Stimulated activated naive B cell treated with anti-CD40 and anti-IgM and Interleukin-4, amounts not matched to agents 10 μg/mL and 1 μg/mL and 100 μg/mL, for 72 hours (primary cell): ENCODE measurements at regions not wholly inside any gene's neighbourhood (a gene's known extent, or its start where the extent isn't known, plus 50 kb on each side); places are given as distances from the start of the nearest gene placed in this dataset.
"Not testable (repeated sequence)": the region's sequence is repeated elsewhere in the genome, so short reads cannot be mapped to it uniquely, and the experiment has no call there.

Source experiments
- ATAC-seq, 2 donors: fragments of 150-1000 bp; cut with Tn5 transposase; replicated peaks; 2 replicates each; pipeline ENCODE4 v1.10.0; 2021; ENCODE audit warnings: moderate library complexity in 1 of 2
- DNase-seq: peaks from one replicate; pipeline ENCODE4 v3.0.0; 2021
- H3K27ac Mint-ChIP-seq: one replicate; pipeline ENCODE4 v1.8.0; 2022; ENCODE audit warnings: mild to moderate bottlenecking, mixed read lengths
- H3K27me3 Mint-ChIP-seq, 2 donors: one replicate each; pipeline ENCODE4 v1.8.0; 2022; ENCODE audit warnings: mixed read lengths in 2 of 2
- H3K36me3 Mint-ChIP-seq, 2 donors: one replicate each; pipeline ENCODE4 v1.8.0; 2022; ENCODE audit warnings: mixed read lengths in 2 of 2, mild to moderate bottlenecking in 1 of 2
- H3K4me1 Mint-ChIP-seq, 2 donors: one replicate each; pipeline ENCODE4 v1.8.0; 2022; ENCODE audit warnings: mixed read lengths in 2 of 2, mild to moderate bottlenecking in 1 of 2
- H3K4me3 Mint-ChIP-seq, 2 donors: one replicate each; pipeline ENCODE4 v1.8.0; 2022; ENCODE audit warnings: mild to moderate bottlenecking in 2 of 2, mixed read lengths in 2 of 2, moderate library complexity in 1 of 2
- H3K9me3 Mint-ChIP-seq, 2 donors: one replicate each; pipeline ENCODE4 v1.8.0; 2022; ENCODE audit warnings: mixed read lengths in 2 of 2, mild to moderate bottlenecking in 1 of 2

DNA sequence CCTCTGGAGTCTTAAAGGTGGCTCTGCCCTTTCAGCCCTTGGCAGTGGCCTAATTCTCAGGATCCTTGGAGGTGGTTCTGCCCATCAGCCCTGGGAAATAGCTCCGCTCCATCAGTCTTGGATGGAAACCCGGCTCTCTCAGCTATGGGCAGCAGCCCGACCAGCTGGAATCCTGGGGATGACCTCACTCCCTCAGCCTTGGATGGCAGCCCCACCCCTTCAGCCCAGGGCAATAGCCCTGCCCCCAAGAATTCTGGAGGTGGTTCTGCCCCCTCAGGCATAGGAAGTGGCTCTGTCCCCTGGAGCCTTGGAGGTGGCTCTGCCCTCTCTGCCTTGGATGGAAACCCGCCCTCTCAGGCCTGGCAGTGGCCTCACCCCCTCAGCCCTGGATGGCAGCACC lies 127.7 kb downstream of the RBMX2 start:
- H3K27ac Mint-ChIP-seq = no peak overlapping the region
- H3K36me3 Mint-ChIP-seq = no peaks in the 10 kb centered on the region
- DNase-seq (no peak), ATAC-seq (no peak)
- H3K4me1 Mint-ChIP-seq = peaks cover 0 to 5% of the 10 kb centered on the region in 2 donors
- no peaks in the 10 kb centered on the region for H3K9me3 Mint-ChIP-seq
- H3K4me3 Mint-ChIP-seq = no peak overlapping the region
- peaks cover 0 to 3% of the 10 kb centered on the region in 2 donors for H3K27me3 Mint-ChIP-seq

DNA sequence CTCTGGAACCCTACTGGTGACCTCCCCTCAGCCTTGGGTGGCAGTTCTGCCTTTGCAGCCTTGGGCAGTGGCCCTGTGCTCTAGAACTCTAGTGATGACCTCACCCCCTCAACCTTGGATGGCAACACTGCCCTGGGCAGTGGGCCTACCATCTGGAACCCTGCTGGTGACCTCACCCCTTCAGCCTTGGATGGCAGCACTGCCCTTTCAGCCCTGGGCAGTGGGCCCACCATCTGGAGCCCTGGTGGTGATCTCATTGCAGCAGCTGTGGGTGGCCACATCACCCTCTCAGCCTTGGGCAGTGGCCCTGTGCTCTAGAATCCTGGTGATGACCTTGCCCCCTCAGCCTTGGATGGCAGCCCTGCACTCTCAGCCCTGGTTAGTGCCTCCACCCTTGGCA lies 129.3 kb downstream of the RBMX2 start:
- Mint-ChIP-seq H3K4me3 (no peak overlapping the region), H3K36me3 (no peaks in the 10 kb centered on the region), H3K9me3 (no peaks in the 10 kb centered on the region), H3K27me3 (no peaks in the 10 kb centered on the region), H3K27ac (no peak overlapping the region), H3K4me1 (peaks cover 0 to 5% of the 10 kb centered on the region in 2 donors)
- ATAC-seq = no peak
- DNase-seq = no peak

DNA sequence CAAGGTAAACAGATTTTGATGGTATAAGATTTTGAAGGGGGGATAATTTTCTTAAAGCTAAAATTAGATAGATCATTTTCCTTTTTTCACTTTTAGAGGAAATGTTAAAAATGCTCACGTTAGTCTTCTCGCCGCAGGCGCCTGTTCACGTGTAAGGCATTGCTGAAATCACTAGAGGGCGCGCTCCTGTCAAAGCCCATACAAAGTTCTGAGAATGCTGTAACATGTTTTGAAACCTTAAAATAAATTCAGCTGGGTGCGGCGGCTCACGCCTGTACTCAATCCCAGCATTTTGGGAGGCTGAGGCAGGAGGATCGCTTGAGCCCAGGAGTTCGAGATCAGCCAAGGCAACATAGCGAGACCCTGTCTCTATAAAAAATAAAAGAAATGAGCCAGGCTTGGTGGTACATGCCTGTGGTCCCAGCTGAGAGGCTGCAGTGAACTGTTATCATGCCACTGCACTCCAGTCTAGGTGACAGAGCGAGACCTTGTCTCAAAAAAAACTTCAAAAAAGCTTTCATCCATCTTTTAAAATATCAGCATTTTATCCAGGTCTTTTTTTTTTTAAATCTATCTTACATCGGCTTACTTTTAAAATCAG lies 138.0 kb downstream of the RBMX2 start:
- Mint-ChIP-seq H3K4me1 (no peaks in the 10 kb centered on the region), H3K4me3 (no peak overlapping the region), H3K36me3 (no peaks in the 10 kb centered on the region), H3K27me3 (peaks cover 0 to 11% of the 10 kb centered on the region in 2 donors), H3K9me3 (no peaks in the 10 kb centered on the region), H3K27ac (no peak overlapping the region)
- ATAC-seq = peak; percentile 60 to 61
- DNase-seq = peak; percentile 18

DNA sequence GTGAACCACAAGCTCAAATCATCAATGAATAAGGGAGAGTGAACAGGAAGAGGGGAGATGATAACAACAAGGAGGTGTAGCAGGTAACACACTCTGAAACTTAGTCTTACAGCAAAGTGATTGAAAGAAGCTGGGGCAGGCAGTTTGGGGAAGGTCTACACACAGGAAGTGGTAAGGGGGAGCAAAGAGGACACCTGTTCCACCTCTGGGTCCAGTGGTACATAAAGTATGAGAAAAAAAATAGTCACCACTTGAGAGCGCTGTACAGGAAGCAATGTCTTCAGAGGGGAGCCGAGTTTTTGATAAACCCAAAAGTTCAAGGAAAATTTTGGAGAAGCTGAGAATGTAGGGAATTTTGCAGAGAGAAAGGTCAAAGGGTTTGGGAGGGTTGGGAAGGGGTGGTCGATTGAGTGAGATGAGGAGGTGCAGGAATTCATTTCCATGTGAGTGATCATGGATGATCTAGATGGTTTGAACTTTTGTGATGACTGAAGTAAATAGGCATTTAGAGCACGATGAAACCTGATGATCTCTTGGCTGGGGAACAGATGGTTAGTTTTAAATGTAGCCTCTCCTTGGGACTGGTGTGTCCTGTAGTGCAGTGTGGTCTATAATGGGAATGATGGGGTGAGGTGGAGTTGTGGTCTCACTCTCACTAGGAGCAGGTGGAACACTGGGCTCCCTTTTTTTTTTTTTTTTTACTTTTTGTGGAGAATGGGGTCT lies 142.0 kb downstream of the RBMX2 start:
- no peaks in the 10 kb centered on the region for H3K9me3 Mint-ChIP-seq
- no peak overlapping the region for H3K27ac Mint-ChIP-seq
- no peak for ATAC-seq
- peaks cover 0 to 10% of the 10 kb centered on the region in 2 donors for H3K27me3 Mint-ChIP-seq
- DNase-seq = no peak
- H3K4me1 Mint-ChIP-seq = no peaks in the 10 kb centered on the region
- no peaks in the 10 kb centered on the region for H3K36me3 Mint-ChIP-seq
- H3K4me3 Mint-ChIP-seq = no peak overlapping the region

DNA sequence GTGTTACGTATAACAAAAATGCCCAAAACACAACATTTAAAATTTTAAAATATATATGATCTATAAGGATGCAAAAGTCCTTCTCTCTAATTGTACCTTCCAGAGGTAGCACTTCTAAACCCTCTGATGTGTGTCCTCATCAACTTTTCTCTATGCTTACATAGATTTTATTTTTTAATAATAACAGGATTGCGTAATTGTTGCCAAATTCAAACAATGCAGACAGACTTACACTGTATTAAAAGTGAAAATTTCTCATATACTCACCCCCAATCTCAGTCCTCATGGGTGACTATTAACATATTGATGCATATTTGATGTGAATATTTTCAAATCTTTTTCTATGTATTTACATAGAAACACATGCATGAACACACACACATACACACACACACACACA lies 144.0 kb downstream of the RBMX2 start:
- peaks cover 6 to 8% of the 10 kb centered on the region in 2 donors for H3K4me1 Mint-ChIP-seq
- DNase-seq (no peak), ATAC-seq (no peak)
- H3K9me3 Mint-ChIP-seq = no peaks in the 10 kb centered on the region
- H3K36me3 Mint-ChIP-seq = no peaks in the 10 kb centered on the region
- H3K27me3 Mint-ChIP-seq = peaks cover 0 to 7% of the 10 kb centered on the region in 2 donors
- H3K4me3 Mint-ChIP-seq = no peak overlapping the region
- no peak overlapping the region for H3K27ac Mint-ChIP-seq

DNA sequence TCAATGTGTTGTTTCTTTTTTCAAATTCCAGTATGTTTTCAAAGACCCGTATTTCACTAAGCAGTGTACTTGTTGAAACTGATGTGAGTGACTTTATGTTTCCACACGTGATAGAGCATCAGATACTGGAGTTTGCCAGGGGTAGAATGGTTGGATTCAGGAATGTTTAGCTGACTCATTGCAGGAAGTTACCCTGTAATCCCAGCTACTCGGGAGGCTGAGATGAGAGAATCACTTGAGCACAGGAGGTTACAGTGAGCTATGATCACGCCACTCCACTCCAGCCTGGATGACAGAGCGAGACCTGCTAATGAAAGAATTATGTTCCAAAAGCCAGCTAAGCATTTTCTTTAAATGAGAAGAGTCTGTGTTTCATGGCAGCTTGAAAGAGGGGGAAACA lies 147.6 kb downstream of the RBMX2 start:
- not testable (repeated sequence) for H3K4me3 Mint-ChIP-seq, H3K27me3 Mint-ChIP-seq, DNase-seq, ATAC-seq, H3K36me3 Mint-ChIP-seq, H3K9me3 Mint-ChIP-seq, H3K27ac Mint-ChIP-seq
- H3K4me1 Mint-ChIP-seq = peaks cover 20 to 35% of the 10 kb centered on the region in 2 donors

DNA sequence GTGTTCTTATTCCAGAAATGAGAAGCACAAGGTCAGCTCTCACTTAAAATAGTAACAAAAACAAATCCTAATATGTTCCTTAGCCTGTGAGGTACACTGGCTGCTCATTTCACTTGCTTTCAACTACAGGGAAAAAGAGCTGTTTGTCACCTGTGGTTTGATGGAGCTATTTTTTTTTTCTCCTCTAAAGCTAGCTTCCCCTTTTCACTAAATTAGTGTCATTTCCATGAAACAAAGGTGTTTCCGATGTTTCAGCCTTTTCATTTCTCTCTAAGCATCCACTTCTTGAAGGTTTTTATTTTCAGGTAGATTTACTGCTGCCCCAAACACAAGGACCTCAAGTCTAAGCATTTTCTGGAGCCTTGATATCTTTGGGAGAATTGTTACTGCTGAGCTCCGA lies 148.6 kb downstream of the RBMX2 start:
- Mint-ChIP-seq H3K27ac (no peak overlapping the region), H3K9me3 (no peaks in the 10 kb centered on the region), H3K27me3 (peaks cover 0 to 9% of the 10 kb centered on the region in 2 donors), H3K4me1 (peaks cover 20 to 35% of the 10 kb centered on the region in 2 donors), H3K4me3 (no peak overlapping the region), H3K36me3 (no peaks in the 10 kb centered on the region)
- DNase-seq = no peak
- ATAC-seq = no peak

DNA sequence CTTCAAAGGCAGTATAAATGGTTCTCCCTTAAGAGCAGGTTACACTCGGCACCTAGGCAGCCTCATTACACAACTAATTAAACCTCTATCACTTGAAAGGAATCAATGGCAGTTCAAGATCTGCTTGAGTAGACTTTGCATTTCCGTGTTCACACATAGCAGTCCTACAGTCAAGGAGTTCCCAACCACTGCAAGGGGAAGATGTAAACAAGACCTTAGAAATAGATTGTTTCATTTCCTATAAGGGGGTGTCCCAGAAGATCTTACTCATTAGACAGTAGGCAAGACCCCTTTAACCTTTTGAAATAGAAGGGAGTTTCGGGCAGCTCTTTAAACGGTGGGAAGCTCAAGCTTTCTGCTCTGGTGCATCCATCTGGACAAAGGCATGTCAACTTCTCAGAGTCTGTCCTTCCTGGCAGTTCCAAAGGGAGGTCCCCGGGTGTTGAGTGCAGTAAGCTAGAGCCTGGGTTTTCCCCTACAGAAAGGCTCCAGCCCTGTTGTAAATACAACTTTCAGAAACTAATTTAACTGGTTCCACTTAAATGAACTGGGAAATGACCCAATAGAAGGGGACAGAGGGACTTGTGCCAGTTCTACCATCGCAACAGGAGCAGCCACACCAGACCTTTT lies 150.8 kb downstream of the RBMX2 start:
- DNase-seq (peak; percentile 52), ATAC-seq (peak; percentile 90 to 93)
- no peaks in the 10 kb centered on the region for H3K36me3 Mint-ChIP-seq
- peaks cover 20 to 52% of the 10 kb centered on the region in 2 donors for H3K4me1 Mint-ChIP-seq
- no peak overlapping the region for H3K27ac Mint-ChIP-seq
- H3K4me3 Mint-ChIP-seq = no peak overlapping the region
- no peaks in the 10 kb centered on the region for H3K9me3 Mint-ChIP-seq
- H3K27me3 Mint-ChIP-seq = peaks cover 0 to 12% of the 10 kb centered on the region in 2 donors

DNA sequence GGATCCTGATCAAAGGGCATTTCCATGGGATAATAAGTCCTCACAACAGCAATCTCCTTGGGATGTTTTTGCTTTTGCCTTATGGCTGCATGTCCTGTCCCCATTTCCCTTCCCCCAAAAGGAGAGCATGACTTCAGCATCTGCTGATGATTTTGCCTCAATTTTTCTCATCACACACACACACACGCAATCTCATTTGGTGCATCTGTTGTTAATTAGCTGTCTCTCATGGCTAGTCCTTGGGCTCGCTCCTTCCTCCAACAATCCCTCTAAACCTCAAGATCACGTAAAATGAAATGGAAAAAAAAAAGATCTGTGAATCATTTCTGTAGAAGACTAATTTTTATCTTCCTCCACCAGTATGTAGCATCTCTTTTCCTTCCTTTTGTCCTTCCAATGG lies 153.6 kb downstream of the RBMX2 start:
- Mint-ChIP-seq H3K27ac (no peak overlapping the region), H3K9me3 (no peaks in the 10 kb centered on the region), H3K36me3 (no peaks in the 10 kb centered on the region), H3K27me3 (peaks cover 0 to 7% of the 10 kb centered on the region in 2 donors), H3K4me1 (peaks cover 15 to 49% of the 10 kb centered on the region in 2 donors), H3K4me3 (no peak overlapping the region)
- DNase-seq (no peak), ATAC-seq (no peak)

DNA sequence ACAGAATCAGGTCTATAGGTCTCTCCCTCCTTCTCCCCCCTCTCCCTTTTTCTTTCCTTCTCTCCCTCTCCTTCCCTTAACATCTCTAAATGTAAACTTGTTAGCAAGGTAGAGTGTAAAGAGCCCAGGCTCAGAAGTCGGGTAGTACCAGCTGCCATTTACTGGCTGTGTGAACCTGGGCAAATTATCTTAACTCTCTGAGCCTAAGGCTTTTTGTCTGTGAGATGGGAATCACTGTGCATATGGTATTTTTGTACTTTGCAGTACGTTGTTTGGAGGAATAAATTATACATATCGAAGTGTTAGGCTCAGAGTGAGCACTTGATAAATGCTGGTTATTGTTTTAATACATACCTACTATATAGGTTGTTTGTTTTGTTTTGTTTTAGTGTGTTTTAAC lies 154.0 kb downstream of the RBMX2 start:
- H3K4me1 Mint-ChIP-seq = peaks cover 14 to 45% of the 10 kb centered on the region in 2 donors
- ATAC-seq (no peak), DNase-seq (no peak)
- no peaks in the 10 kb centered on the region for H3K9me3 Mint-ChIP-seq
- peaks cover 0 to 7% of the 10 kb centered on the region in 2 donors for H3K27me3 Mint-ChIP-seq
- H3K36me3 Mint-ChIP-seq = no peaks in the 10 kb centered on the region
- H3K27ac Mint-ChIP-seq = no peak overlapping the region
- H3K4me3 Mint-ChIP-seq = no peak overlapping the region

DNA sequence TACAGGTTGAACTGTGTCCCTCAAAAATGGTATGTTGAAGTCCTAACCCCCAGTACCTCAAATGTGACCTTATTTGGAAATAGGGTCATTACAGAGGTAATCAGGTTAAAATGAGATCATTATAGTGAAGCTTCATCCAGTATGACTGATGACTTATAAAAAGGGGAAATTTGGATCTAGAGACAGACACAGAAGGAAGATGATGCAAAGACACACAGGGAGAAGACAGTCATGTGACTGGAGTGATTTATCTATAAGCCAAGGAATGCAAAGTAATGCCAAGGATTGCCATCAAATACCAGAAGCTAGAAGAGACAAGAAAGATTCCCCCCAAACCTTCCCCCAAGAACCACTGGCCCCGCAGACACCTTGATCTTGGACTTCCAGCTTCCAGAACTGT lies 155.2 kb downstream of the RBMX2 start:
- Mint-ChIP-seq H3K36me3 (no peaks in the 10 kb centered on the region), H3K27ac (no peak overlapping the region), H3K9me3 (no peaks in the 10 kb centered on the region), H3K4me3 (no peak overlapping the region), H3K27me3 (peaks cover 0 to 11% of the 10 kb centered on the region in 2 donors), H3K4me1 (peaks cover 8 to 37% of the 10 kb centered on the region in 2 donors)
- ATAC-seq (no peak), DNase-seq (no peak)

DNA sequence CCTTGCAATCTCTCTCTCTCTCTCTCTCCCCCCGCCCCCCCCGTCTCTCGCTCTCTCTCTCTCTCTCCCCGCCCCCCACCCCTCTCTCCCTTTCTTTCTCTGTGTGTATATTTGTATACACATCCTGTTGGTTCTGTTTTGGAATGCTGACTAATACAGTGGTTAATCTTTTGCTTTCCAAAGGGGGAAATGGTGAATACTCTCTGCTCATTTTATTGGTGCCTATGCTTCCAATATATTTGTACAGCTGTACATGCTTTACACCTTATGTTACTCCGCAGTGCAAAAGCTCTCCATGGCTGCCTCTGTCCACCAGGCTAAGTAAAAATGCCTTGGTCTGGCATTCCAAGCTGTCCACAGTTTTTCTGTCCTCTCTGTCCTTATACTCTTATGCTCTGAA lies 158.8 kb downstream of the RBMX2 start:
- peaks cover 8 to 20% of the 10 kb centered on the region in 2 donors for H3K27me3 Mint-ChIP-seq
- H3K36me3 Mint-ChIP-seq = no peaks in the 10 kb centered on the region
- DNase-seq (no peak), ATAC-seq (no peak)
- peaks cover 0 to 2% of the 10 kb centered on the region in 2 donors for H3K9me3 Mint-ChIP-seq
- H3K4me1 Mint-ChIP-seq = peaks cover 0 to 15% of the 10 kb centered on the region in 2 donors
- no peak overlapping the region for H3K4me3 Mint-ChIP-seq
- H3K27ac Mint-ChIP-seq = no peak overlapping the region

DNA sequence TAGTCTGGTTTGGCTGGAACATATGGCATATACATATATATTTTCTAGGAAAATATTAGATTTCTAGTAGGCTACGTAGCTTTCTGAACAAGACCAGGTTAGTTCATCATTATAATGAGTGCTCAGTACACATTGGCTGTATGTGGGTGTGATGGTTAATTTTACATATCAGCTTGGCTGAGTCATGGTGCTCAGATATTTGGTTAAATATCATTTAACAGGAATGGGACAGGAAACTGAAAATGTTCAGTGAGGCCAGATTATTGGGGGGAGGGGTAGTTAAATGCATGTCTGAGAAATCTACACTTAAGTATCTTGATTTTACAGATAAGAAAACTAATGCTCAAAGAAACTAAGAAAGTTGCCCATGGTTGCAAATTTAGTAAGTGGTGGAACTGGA lies 160.1 kb downstream of the RBMX2 start:
- peaks cover 8 to 18% of the 10 kb centered on the region in 2 donors for H3K27me3 Mint-ChIP-seq
- no peaks in the 10 kb centered on the region for H3K36me3 Mint-ChIP-seq
- H3K9me3 Mint-ChIP-seq = peaks cover 0 to 2% of the 10 kb centered on the region in 2 donors
- ATAC-seq = no peak
- H3K4me3 Mint-ChIP-seq = no peak overlapping the region
- DNase-seq = no peak
- no peak overlapping the region for H3K27ac Mint-ChIP-seq
- H3K4me1 Mint-ChIP-seq = peaks cover 0 to 2% of the 10 kb centered on the region in 2 donors

DNA sequence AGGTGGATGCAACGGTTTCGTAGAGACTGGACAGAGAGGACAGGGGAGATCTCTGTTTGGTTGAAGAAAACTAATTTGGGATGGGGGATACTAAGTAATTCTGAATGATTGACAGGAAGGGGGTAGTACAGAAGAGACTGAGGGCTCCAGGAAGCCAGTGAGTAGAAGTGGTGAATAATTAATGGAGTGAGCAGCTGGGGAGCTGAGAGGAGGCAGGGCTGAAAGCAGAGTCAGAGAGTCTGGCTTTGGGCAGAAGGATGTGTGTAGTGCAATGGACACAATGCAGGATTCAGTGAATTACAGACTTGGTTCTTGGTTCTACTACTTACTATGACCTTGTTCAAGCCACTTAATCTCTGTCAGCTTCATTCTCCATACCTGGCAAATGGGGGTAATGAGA lies 161.7 kb downstream of the RBMX2 start:
- H3K4me3 Mint-ChIP-seq = no peak overlapping the region
- H3K9me3 Mint-ChIP-seq = peaks cover 0 to 2% of the 10 kb centered on the region in 2 donors
- H3K27me3 Mint-ChIP-seq = peaks cover 8 to 18% of the 10 kb centered on the region in 2 donors
- no peaks in the 10 kb centered on the region for H3K4me1 Mint-ChIP-seq
- H3K36me3 Mint-ChIP-seq = no peaks in the 10 kb centered on the region
- no peak for ATAC-seq
- no peak overlapping the region for H3K27ac Mint-ChIP-seq
- no peak for DNase-seq
